H7 (cell line): ENCODE measurements at regions not wholly inside any gene's neighbourhood (a gene's known extent, or its start where the extent isn't known, plus 50 kb on each side); places are given as distances from the start of the nearest gene placed in this dataset.

Source experiments
- DNase-seq: peaks from one replicate; pipeline ENCODE4 v3.0.0; 2012
- H3K27me3 ChIP-seq: 2 replicates; pipeline ENCODE4 v1.6.0; 2011; ENCODE audit warnings: mild to moderate bottlenecking, low read length; ENCODE audit not compliant: control insufficient read depth, insufficient read depth
- H3K36me3 ChIP-seq: replicated peaks from 2 replicates; pipeline ENCODE4 v1.5.1; 2011; ENCODE audit warnings: low read length; ENCODE audit not compliant: control insufficient read depth, insufficient read depth
- H3K4me3 ChIP-seq: 2 replicates; pipeline ENCODE4 v1.5.1; 2011; ENCODE audit warnings: low read depth, mild to moderate bottlenecking, control low read depth, low read length, moderate library complexity; ENCODE audit not compliant: insufficient read depth

- Histone ChIP-seq H3K4me3 (no peak overlapping the region), H3K36me3 (no peaks in the 10 kb centered on the region), H3K27me3 (no peaks in the 10 kb centered on the region; the same call in 1 of the 2 replicates)
- DNase-seq, result peak; percentile 37
These were observed 211.5 kb downstream of the TTLL7 start for GRCh38 chr1:83787246-83787998.

GRCh38 chr1:83781667-83782066 lies 217.3 kb downstream of the TTLL7 start:
- Histone ChIP-seq H3K36me3 (no peaks in the 10 kb centered on the region), H3K27me3 (no peaks in the 10 kb centered on the region), H3K4me3 (no peak overlapping the region)
- DNase-seq, result no peak

- Histone ChIP-seq H3K4me3 (no peak overlapping the region), H3K36me3 (no peaks in the 10 kb centered on the region), H3K27me3 (no peaks in the 10 kb centered on the region)
- DNase-seq, result no peak
These were observed 219.4 kb downstream of the TTLL7 start for GRCh38 chr1:83779565-83779964.

GRCh38 chr1:83777758-83778101 lies 221.2 kb downstream of the TTLL7 start:
- no peaks in the 10 kb centered on the region for H3K27me3 ChIP-seq
- H3K4me3 ChIP-seq, result no peak overlapping the region
- H3K36me3 ChIP-seq, result no peaks in the 10 kb centered on the region
- no peak for DNase-seq

- no peak for DNase-seq
- Histone ChIP-seq H3K36me3 (no peaks in the 10 kb centered on the region), H3K27me3 (no peaks in the 10 kb centered on the region), H3K4me3 (no peak overlapping the region)
These were observed 221.8 kb downstream of the TTLL7 start for GRCh38 chr1:83776913-83777757.

- DNase-seq, result no peak
- H3K4me3 ChIP-seq, result no peak overlapping the region
- no peaks in the 10 kb centered on the region for H3K27me3 ChIP-seq
- no peaks in the 10 kb centered on the region for H3K36me3 ChIP-seq
These were observed 222.8 kb downstream of the TTLL7 start for GRCh38 chr1:83775977-83776603.

- Histone ChIP-seq H3K4me3 (no peak overlapping the region), H3K27me3 (no peaks in the 10 kb centered on the region), H3K36me3 (no peaks in the 10 kb centered on the region)
- DNase-seq, result no peak
These were observed 225.9 kb downstream of the TTLL7 start for GRCh38 chr1:83773059-83773458.

GRCh38 chr1:83770319-83770661 lies 228.6 kb downstream of the TTLL7 start:
- Histone ChIP-seq H3K36me3 (no peaks in the 10 kb centered on the region), H3K27me3 (no peaks in the 10 kb centered on the region), H3K4me3 (no peak overlapping the region)
- no peak for DNase-seq

- no peak for DNase-seq
- no peaks in the 10 kb centered on the region for H3K36me3 ChIP-seq
- H3K27me3 ChIP-seq, result no peaks in the 10 kb centered on the region
- no peak overlapping the region for H3K4me3 ChIP-seq
These were observed 229.2 kb downstream of the TTLL7 start for GRCh38 chr1:83769594-83770318.

GRCh38 chr1:83769072-83769471 lies 229.9 kb downstream of the TTLL7 start:
- no peak for DNase-seq
- no peak overlapping the region for H3K4me3 ChIP-seq
- no peaks in the 10 kb centered on the region for H3K36me3 ChIP-seq
- no peaks in the 10 kb centered on the region for H3K27me3 ChIP-seq

- DNase-seq, result no peak
- Histone ChIP-seq H3K4me3 (no peak overlapping the region), H3K27me3 (no peaks in the 10 kb centered on the region), H3K36me3 (no peaks in the 10 kb centered on the region)
These were observed 232.7 kb downstream of the TTLL7 start for GRCh38 chr1:83766241-83766691.

- Histone ChIP-seq H3K27me3 (no peaks in the 10 kb centered on the region), H3K4me3 (no peak overlapping the region), H3K36me3 (no peaks in the 10 kb centered on the region)
- DNase-seq, result no peak
These were observed 233.8 kb downstream of the TTLL7 start for GRCh38 chr1:83765125-83765524.

GRCh38 chr1:83764209-83764608 lies 234.7 kb downstream of the TTLL7 start:
- Histone ChIP-seq H3K4me3 (no peak overlapping the region), H3K36me3 (no peaks in the 10 kb centered on the region), H3K27me3 (no peaks in the 10 kb centered on the region)
- no peak for DNase-seq

- H3K36me3 ChIP-seq, result no peaks in the 10 kb centered on the region
- H3K27me3 ChIP-seq, result no peaks in the 10 kb centered on the region
- no peak for DNase-seq
- no peak overlapping the region for H3K4me3 ChIP-seq
These were observed 235.4 kb downstream of the TTLL7 start for GRCh38 chr1:83763361-83764095.
